H9 (cell line): ENCODE measurements at regions not wholly inside any gene's neighbourhood (a gene's known extent, or its start where the extent isn't known, plus 50 kb on each side); places are given as distances from the start of the nearest gene placed in this dataset.

Source experiments
- DNase-seq: peaks from one replicate; pipeline ENCODE4 v3.0.0-alpha.2; 2017
- H2AFZ ChIP-seq: one replicate; pipeline ENCODE4 v1.6.1; 2013; ENCODE audit warnings: mild to moderate bottlenecking, low read length, control low read depth, moderate library complexity
- H2AK5ac ChIP-seq: 2 replicates; pipeline ENCODE4 v1.6.1; 2013; ENCODE audit warnings: low read length, control low read depth, mixed read lengths; ENCODE audit not compliant: insufficient read length
- H2BK120ac ChIP-seq: one replicate; pipeline ENCODE4 v1.6.1; 2013; ENCODE audit warnings: low read depth, mild to moderate bottlenecking, low read length, control low read depth, inconsistent platforms; ENCODE audit not compliant: poor library complexity, severe bottlenecking
- H2BK12ac ChIP-seq: 2 replicates; pipeline ENCODE4 v1.6.1; 2013; ENCODE audit warnings: low read length, control low read depth, mixed read lengths, low read depth; ENCODE audit not compliant: insufficient read length
- H2BK15ac ChIP-seq: 2 replicates; pipeline ENCODE4 v1.6.1; 2013; ENCODE audit warnings: low read depth, low read length, control low read depth
- H2BK20ac ChIP-seq: one replicate; pipeline ENCODE4 v1.6.1; 2013; ENCODE audit warnings: low read depth, mild to moderate bottlenecking, low read length, control low read depth, inconsistent platforms; ENCODE audit not compliant: poor library complexity, severe bottlenecking
- H2BK5ac ChIP-seq: 2 replicates; pipeline ENCODE4 v1.6.1; 2013; ENCODE audit warnings: low read length, control low read depth, mixed read lengths; ENCODE audit not compliant: insufficient read length
- H3K14ac ChIP-seq: 2 replicates; pipeline ENCODE4 v1.6.1; 2013; ENCODE audit warnings: low read length, control low read depth; ENCODE audit not compliant: insufficient read depth
- H3K18ac ChIP-seq: 2 replicates; pipeline ENCODE4 v1.6.1; 2013; ENCODE audit warnings: low read depth, mild to moderate bottlenecking, mixed read lengths, low read length, control low read depth; ENCODE audit not compliant: insufficient read length
- H3K23ac ChIP-seq: 2 replicates; pipeline ENCODE4 v1.6.1; 2013; ENCODE audit warnings: low read length, control low read depth, mixed read lengths, low read depth; ENCODE audit not compliant: insufficient read length
- H3K23me2 ChIP-seq: 2 replicates; pipeline ENCODE4 v1.6.1; 2013; ENCODE audit warnings: low read depth, mild to moderate bottlenecking, mixed read lengths, low read length, control low read depth; ENCODE audit not compliant: insufficient read length, poor library complexity, severe bottlenecking
- H3K27ac ChIP-seq: 2 replicates; pipeline ENCODE4 v1.5.1; 2013; ENCODE audit warnings: low read length, control low read depth, mixed read lengths, low read depth; ENCODE audit not compliant: insufficient read length
- H3K27me3 ChIP-seq: 2 replicates; pipeline ENCODE4 v1.6.1; 2013; ENCODE audit warnings: low read length, control low read depth, inconsistent platforms; ENCODE audit not compliant: insufficient read depth
- H3K4ac ChIP-seq: 2 replicates; pipeline ENCODE4 v1.6.1; 2013; ENCODE audit warnings: low read depth, mild to moderate bottlenecking, control low read depth, inconsistent platforms, low read length, moderate library complexity
- H3K4me1 ChIP-seq: 2 replicates; pipeline ENCODE4 v1.6.1; 2013; ENCODE audit warnings: low read length, control low read depth, inconsistent platforms; ENCODE audit not compliant: insufficient read depth
- H3K4me2 ChIP-seq: 2 replicates; pipeline ENCODE4 v1.6.1; 2013; ENCODE audit warnings: low read length, control low read depth, mixed read lengths; ENCODE audit not compliant: insufficient read length, insufficient read depth
- H3K56ac ChIP-seq: 2 replicates; pipeline ENCODE4 v1.6.1; 2013; ENCODE audit warnings: low read depth, mild to moderate bottlenecking, mixed read lengths, low read length, control low read depth; ENCODE audit not compliant: insufficient read length
- H3K79me1 ChIP-seq: 2 replicates; pipeline ENCODE4 v1.6.1; 2013; ENCODE audit warnings: low read depth, mild to moderate bottlenecking, moderate library complexity, low read length, control low read depth, inconsistent platforms; ENCODE audit not compliant: insufficient read depth, poor library complexity, severe bottlenecking
- H3K79me2 ChIP-seq: 2 replicates; pipeline ENCODE4 v1.6.1; 2013; ENCODE audit warnings: low read length, control low read depth, inconsistent platforms; ENCODE audit not compliant: insufficient read depth
- H3K9ac ChIP-seq: 2 replicates; pipeline ENCODE4 v1.6.1; 2013; ENCODE audit warnings: low read length, control low read depth, mixed read lengths; ENCODE audit not compliant: insufficient read length; ENCODE audit errors: extremely low read depth
- H3K9me3 ChIP-seq: one replicate; pipeline ENCODE4 v1.6.1; 2013; ENCODE audit warnings: low read depth, low read length, inconsistent platforms; ENCODE audit not compliant: control insufficient read depth
- H3T11ph ChIP-seq: one replicate; pipeline ENCODE4 v1.6.1; 2013; ENCODE audit warnings: mild to moderate bottlenecking, low read length, control low read depth, inconsistent platforms
- H4K20me1 ChIP-seq: one replicate; pipeline ENCODE4 v1.6.1; 2013; ENCODE audit not compliant: control insufficient read depth, insufficient read length, insufficient read depth
- H4K5ac ChIP-seq: 2 replicates; pipeline ENCODE4 v1.6.1; 2013; ENCODE audit warnings: low read depth, mild to moderate bottlenecking, mixed read lengths, low read length, control low read depth; ENCODE audit not compliant: insufficient read length
- H4K8ac ChIP-seq: replicated peaks from 2 replicates; pipeline ENCODE4 v1.6.1; 2013; ENCODE audit warnings: low read length, control low read depth, mixed read lengths, low read depth; ENCODE audit not compliant: insufficient read length
- H4K91ac ChIP-seq: 2 replicates; pipeline ENCODE4 v1.6.1; 2013; ENCODE audit warnings: low read depth, mild to moderate bottlenecking, moderate library complexity, mixed read lengths, low read length, control low read depth; ENCODE audit not compliant: insufficient read length
- H3K27ac Mint-ChIP-seq, 3 experiments: 2 replicates in 2 of 3; 3 replicates in 1 of 3; pipeline ENCODE4 v1.8.0; 2020 to 2021; ENCODE audit warnings: mixed read lengths in 3 of 3, mild to moderate bottlenecking in 1 of 3, moderate library complexity in 1 of 3
- H3K27me3 Mint-ChIP-seq: 2 replicates; pipeline ENCODE4 v1.8.0; 2021; ENCODE audit warnings: low read depth, mild to moderate bottlenecking, moderate library complexity, mixed read lengths
- H3K36me3 Mint-ChIP-seq, 3 experiments: 2 replicates in 2 of 3; 3 replicates in 1 of 3; pipeline ENCODE4 v1.8.0; 2020 to 2021; ENCODE audit warnings: low read depth in 3 of 3, mixed read lengths in 3 of 3; ENCODE audit not compliant: insufficient read depth in 1 of 3
- H3K4me1 Mint-ChIP-seq, 2 experiments: 2 replicates each; pipeline ENCODE4 v1.8.0; 2020; ENCODE audit warnings: mixed read lengths in 2 of 2
- H3K4me3 Mint-ChIP-seq, 2 experiments: 2 replicates in 1 of 2; 3 replicates in 1 of 2; pipeline ENCODE4 v1.8.0; 2020 to 2021; ENCODE audit warnings: mild to moderate bottlenecking in 2 of 2, mixed read lengths in 2 of 2, moderate library complexity in 1 of 2
- H3K9me3 Mint-ChIP-seq, 2 experiments: 2 replicates in 1 of 2; 3 replicates in 1 of 2; pipeline ENCODE4 v1.8.0; 2020; ENCODE audit warnings: mild to moderate bottlenecking in 2 of 2, mixed read lengths in 2 of 2, moderate library complexity in 1 of 2
- CTCF ChIP-seq: fragments of 200-600 bp; sonication (generic); conservative IDR thresholded peaks from 3 replicates; pipeline ENCODE4 v1.8.0; 2021; ENCODE audit warnings: antibody characterized with exemption, mild to moderate bottlenecking
- WGBS: extraction: QIAGEN DNeasy Blood & Tissue Kit; methylation state at CpG from one replicate; pipeline ENCODE4 v1.1.7; 2013; ENCODE audit warnings: missing lambda C conversion rate, low lambda C conversion rate, mixed read lengths; ENCODE audit not compliant: insufficient read length; ENCODE audit errors: extremely low coverage; 5-methylcytosine and 5-hydroxymethylcytosine counted together

GRCh38 chr7:110484356-110484755 is 606.6 kb upstream of the LRRN3 start:
- Histone ChIP-seq H3K9me3 (peaks cover 5% of the 10 kb centered on the region), H3K56ac (no peak overlapping the region), H3K23me2 (no peaks in the 10 kb centered on the region), H3K9ac (no peak overlapping the region), H3K4me1 (no peaks in the 10 kb centered on the region), H3K14ac (no peak overlapping the region), H2BK15ac (no peak overlapping the region), H4K8ac (no peak overlapping the region), H2BK5ac (no peak overlapping the region), H3K27me3 (no peaks in the 10 kb centered on the region), H3K18ac (no peak overlapping the region), H2BK120ac (no peak overlapping the region), H4K20me1 (no peaks in the 10 kb centered on the region), H2AFZ (no peak overlapping the region), H3K4me2 (no peak overlapping the region), H3K23ac (no peak overlapping the region), H4K91ac (no peak overlapping the region), H3K27ac (no peak overlapping the region), H3T11ph (no peak overlapping the region), H2BK12ac (no peak overlapping the region), H4K5ac (no peak overlapping the region), H3K79me2 (no peaks in the 10 kb centered on the region), H3K79me1 (no peaks in the 10 kb centered on the region), H2AK5ac (no peak overlapping the region), H2BK20ac (no peak overlapping the region), H3K4ac (no peak overlapping the region)
- no peaks in the 10 kb centered on the region for H3K4me1 Mint-ChIP-seq
- peaks cover 8 to 30% (median 11%) of the 10 kb centered on the region in 3 experiments for H3K36me3 Mint-ChIP-seq
- H3K9me3 Mint-ChIP-seq = peaks cover 27 to 28% of the 10 kb centered on the region in 2 experiments
- no peak overlapping the region for H3K4me3 Mint-ChIP-seq
- H3K27ac Mint-ChIP-seq = no peak overlapping the region
- DNase-seq = no peak
- no peaks in the 10 kb centered on the region for H3K27me3 Mint-ChIP-seq
- WGBS = no CpG with 5 or more reads among the region's 2 CpGs
- no peak for TF ChIP-seq CTCF
